ENCODE measurements at regions not wholly inside any gene's neighbourhood (a gene's known extent, or its start where the extent isn't known, plus 50 kb on each side); places are given as distances from the start of the nearest gene placed in this dataset.
"Not testable (repeated sequence)": the region's sequence is repeated elsewhere in the genome, so short reads cannot be mapped to it uniquely, and the experiment has no call there.

GRCh38 chr4:78004270-78004669, 52.9 kb upstream of the FRAS1 start:
- TF ChIP-seq POLR2AphosphoS5 (IDR thresholded peaks at IDR 0.05; ENCODE audit: low read depth, low read length) = no peak
- TF ChIP-seq YY1 (IDR thresholded peaks at IDR 0.05; ENCODE audit: extremely low read depth, insufficient replicate concordance, low read depth, low read length) = no peak
- TF ChIP-seq, protein P1, sequence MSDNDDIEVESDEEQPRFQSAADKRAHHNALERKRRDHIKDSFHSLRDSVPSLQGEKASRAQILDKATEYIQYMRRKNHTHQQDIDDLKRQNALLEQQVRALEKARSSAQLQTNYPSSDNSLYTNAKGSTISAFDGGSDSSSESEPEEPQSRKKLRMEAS (IDR thresholded peaks at IDR 0.05) = no peak
- TF ChIP-seq TCF7L2 (IDR thresholded peaks at IDR 0.05; ENCODE audit: borderline replicate concordance, extremely low read depth, insufficient read depth, insufficient read length) = no peak
- TF ChIP-seq ELF1 (IDR thresholded peaks at IDR 0.05; ENCODE audit: borderline replicate concordance, low read depth) = no peak
- no peak for TF ChIP-seq EGR1 (IDR thresholded peaks at IDR 0.05; ENCODE audit: low read depth)
- TF ChIP-seq RAD21 (IDR thresholded peaks at IDR 0.05; ENCODE audit: low read depth) = no peak
- no peak for TF ChIP-seq ZFX (IDR thresholded peaks at IDR 0.05)
- TF ChIP-seq EZH2 (IDR thresholded peaks at IDR 0.05) = no peak
- TF ChIP-seq SRF (IDR thresholded peaks at IDR 0.05; ENCODE audit: low read depth) = no peak
- TF ChIP-seq SP1 (IDR thresholded peaks at IDR 0.05; ENCODE audit: low read depth) = no peak
- no peak for TF ChIP-seq ZNF274 (IDR thresholded peaks at IDR 0.05; ENCODE audit: low read depth, low read length)
- ChIA-PET POLR2A (no interaction called here), RAD21 (ENCODE audit: low non-redundant PET in 1 of 2, low total read pairs in 2 of 2, uncharacterized antibody in 2 of 2, unreplicated experiment in 2 of 2) (no interaction called here), CTCF (interaction anchor here (1.8 kb wide), 1 partner anchor 10 kb away, joined by 6 read pairs; no protein-coding TSS in a partner anchor)
- no peak overlapping the region for H3K9ac ChIP-seq (ENCODE audit: low read length)
- no peak overlapping the region for H3K27ac ChIP-seq (ENCODE audit: low read depth, low read length)
- no TSS peak for BruUV-seq (replicated peaks)
- intact Hi-C loops (cut with micrococcal nuclease) = no loop called here
- no peaks in the 10 kb centered on the region for H3K36me3 ChIP-seq (ENCODE audit: control insufficient read depth in 1 of 2, insufficient read depth in 2 of 2, low read length in 2 of 2)
- no peaks in the 10 kb centered on the region for H3K27me3 ChIP-seq (ENCODE audit: insufficient read depth, low read length)
- no peaks in the 10 kb centered on the region for H4K20me1 ChIP-seq (ENCODE audit: insufficient read depth)
- H3K79me2 ChIP-seq (ENCODE audit: insufficient read depth, low read length) = no peaks in the 10 kb centered on the region
- no peaks in the 10 kb centered on the region for H3K9me2 ChIP-seq (ENCODE audit: insufficient read depth)
- H3K4me3 ChIP-seq (replicated peaks in 1 of 2; ENCODE audit: low read depth in 1 of 2, low read length in 2 of 2) = no peak overlapping the region
- no peak overlapping the region for H3K4me2 ChIP-seq (ENCODE audit: low read length)
- ATAC-seq (no peak), DNase-seq (ENCODE audit: low read depth, low spot score) (no peak)
- H3K4me1 ChIP-seq (ENCODE audit: control insufficient read depth in 1 of 2, insufficient read depth in 2 of 2, low read length in 2 of 2) = no peaks in the 10 kb centered on the region
- H2AFZ ChIP-seq (ENCODE audit: low read depth, low read length, poor library complexity, severe bottlenecking) = no peak overlapping the region
- no peaks in the 10 kb centered on the region for H3K9me3 ChIP-seq (ENCODE audit: control insufficient read depth in 1 of 2, insufficient read depth in 1 of 2, low read depth in 1 of 2, low read length in 2 of 2)

DNA sequence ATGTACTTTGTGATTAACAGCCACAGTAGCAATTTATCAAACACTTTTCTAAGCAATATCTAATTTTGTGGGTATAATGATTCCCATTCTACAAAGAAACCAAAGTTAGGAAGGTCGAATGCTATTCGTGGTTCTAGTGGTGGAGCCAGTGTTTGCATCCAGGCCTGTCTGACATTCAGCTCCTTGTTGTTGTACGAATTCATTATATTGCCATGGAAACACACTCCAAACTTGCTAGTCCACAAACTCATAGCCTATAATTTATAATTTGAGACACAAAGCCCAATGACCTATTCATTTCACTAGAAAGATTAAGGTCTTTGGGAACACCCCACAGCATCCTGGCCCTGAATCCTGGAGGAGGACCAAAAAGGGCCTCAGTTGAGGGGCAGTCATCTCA, 52.0 kb upstream of the FRAS1 start:
- Histone ChIP-seq H3K27ac (ENCODE audit: low read depth, low read length) (no peak overlapping the region), H2AFZ (ENCODE audit: low read depth, low read length, poor library complexity, severe bottlenecking) (no peak overlapping the region), H3K4me1 (ENCODE audit: control insufficient read depth in 1 of 2, insufficient read depth in 2 of 2, low read length in 2 of 2) (no peaks in the 10 kb centered on the region), H3K9ac (ENCODE audit: low read length) (no peak overlapping the region), H3K79me2 (ENCODE audit: insufficient read depth, low read length) (no peaks in the 10 kb centered on the region), H4K20me1 (ENCODE audit: insufficient read depth) (no peaks in the 10 kb centered on the region), H3K4me2 (ENCODE audit: low read length) (no peak overlapping the region), H3K36me3 (ENCODE audit: control insufficient read depth in 1 of 2, insufficient read depth in 2 of 2, low read length in 2 of 2) (no peaks in the 10 kb centered on the region), H3K27me3 (ENCODE audit: insufficient read depth, low read length) (no peaks in the 10 kb centered on the region), H3K9me2 (ENCODE audit: insufficient read depth) (no peaks in the 10 kb centered on the region), H3K4me3 (replicated peaks in 1 of 2; ENCODE audit: low read depth in 1 of 2, low read length in 2 of 2) (no peak overlapping the region), H3K9me3 (ENCODE audit: control insufficient read depth in 1 of 2, insufficient read depth in 1 of 2, low read depth in 1 of 2, low read length in 2 of 2) (no peaks in the 10 kb centered on the region)
- TF ChIP-seq SIN3A (IDR thresholded peaks at IDR 0.05; ENCODE audit: low read depth) = no peak
- TF ChIP-seq CEBPB (IDR thresholded peaks at IDR 0.05; ENCODE audit: low read depth) = no peak
- TF ChIP-seq RAD21 (IDR thresholded peaks at IDR 0.05; ENCODE audit: low read depth) = no peak
- TF ChIP-seq POLR2AphosphoS5 (IDR thresholded peaks at IDR 0.05; ENCODE audit: low read depth, low read length) = no peak
- ChIA-PET CTCF (no interaction called here), RAD21 (ENCODE audit: low non-redundant PET in 1 of 2, low total read pairs in 2 of 2, uncharacterized antibody in 2 of 2, unreplicated experiment in 2 of 2) (no interaction called here), POLR2A (no interaction called here)
- intact Hi-C loops (cut with micrococcal nuclease) = no loop called here
- no TSS peak for BruUV-seq (replicated peaks)
- ATAC-seq (no peak), DNase-seq (ENCODE audit: low read depth, low spot score) (no peak)

DNA sequence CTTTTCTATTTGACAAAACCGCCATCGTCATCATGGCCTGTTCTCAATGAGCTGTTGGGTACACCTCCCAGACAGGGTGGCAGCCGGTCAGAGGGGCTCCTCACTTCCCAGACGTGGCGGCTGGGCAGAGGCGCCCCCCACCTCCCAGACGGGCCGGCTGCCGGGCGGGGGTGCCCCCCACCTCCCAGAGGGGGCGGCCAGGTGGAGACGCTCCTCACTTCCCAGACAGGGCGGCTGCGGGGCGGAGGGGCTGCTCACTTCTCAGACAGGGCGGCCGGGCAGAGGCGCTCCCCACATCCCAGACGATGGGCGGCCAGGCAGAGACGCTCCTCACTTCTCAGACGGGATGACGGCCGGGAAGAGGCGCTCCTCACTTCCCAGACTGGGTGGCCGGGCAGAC, 50.1 kb upstream of the FRAS1 start:
- H3K9ac ChIP-seq (ENCODE audit: low read length); CTCF ChIA-PET; H3K27ac ChIP-seq (ENCODE audit: low read depth, low read length); ATAC-seq; H3K4me2 ChIP-seq (ENCODE audit: low read length); H3K79me2 ChIP-seq (ENCODE audit: insufficient read depth, low read length); intact Hi-C loops (cut with micrococcal nuclease); H3K4me1 ChIP-seq (ENCODE audit: control insufficient read depth in 1 of 2, insufficient read depth in 2 of 2, low read length in 2 of 2); H3K9me3 ChIP-seq (ENCODE audit: control insufficient read depth in 1 of 2, insufficient read depth in 1 of 2, low read depth in 1 of 2, low read length in 2 of 2); DNase-seq (ENCODE audit: low read depth, low spot score); H3K36me3 ChIP-seq (ENCODE audit: control insufficient read depth in 1 of 2, insufficient read depth in 2 of 2, low read length in 2 of 2); POLR2A ChIA-PET; H4K20me1 ChIP-seq (ENCODE audit: insufficient read depth); H3K4me3 ChIP-seq (replicated peaks in 1 of 2; ENCODE audit: low read depth in 1 of 2, low read length in 2 of 2); H3K27me3 ChIP-seq (ENCODE audit: insufficient read depth, low read length); RAD21 ChIA-PET (ENCODE audit: low non-redundant PET in 1 of 2, low total read pairs in 2 of 2, uncharacterized antibody in 2 of 2, unreplicated experiment in 2 of 2); H2AFZ ChIP-seq (ENCODE audit: low read depth, low read length, poor library complexity, severe bottlenecking); BruUV-seq (replicated peaks); H3K9me2 ChIP-seq (ENCODE audit: insufficient read depth): not testable (repeated sequence)
